Right atrium auricular region (tissue), 2 donors: ENCODE measurements at regions not wholly inside any gene's neighbourhood (a gene's known extent, or its start where the extent isn't known, plus 50 kb on each side); places are given as distances from the start of the nearest gene placed in this dataset.

Experiments
- DNase-seq: peaks from one replicate; pipeline ENCODE4 v3.0.0-alpha.2; 2019; ENCODE audit warnings: low spot score
- H3K27ac ChIP-seq, 2 donors: fragments of 200-600 bp; sonication (generic); 1 replicate in 1 of 2; 2 replicates in 1 of 2; pipeline ENCODE4 v1.5.1; 2016 to 2019
- H3K27me3 ChIP-seq, 2 donors: fragments of 200-600 bp; sonication (generic); one replicate each; pipeline versions ENCODE4 v1.5.1 to v1.6.0; 2017 to 2019
- H3K36me3 ChIP-seq: fragments of 200-600 bp; sonication (generic); one replicate; pipeline ENCODE4 v1.5.1; 2016
- H3K4me1 ChIP-seq, 2 donors: fragments of 200-600 bp; sonication (generic); one replicate each; pipeline versions ENCODE4 v1.5.1 to v1.6.0; 2017 to 2019
- H3K4me3 ChIP-seq, 2 donors: fragments of 200-600 bp; sonication (generic); 1 replicate in 1 of 2; 2 replicates in 1 of 2; pipeline ENCODE4 v1.5.1; 2017 to 2019; ENCODE audit warnings: mild to moderate bottlenecking in 1 of 2, moderate library complexity in 1 of 2
- H3K9me3 ChIP-seq, 2 donors: fragments of 200-600 bp; sonication (generic); one replicate each; pipeline ENCODE4 v1.5.1; 2019
- CTCF ChIP-seq, 2 donors: fragments of 200-600 bp; sonication (generic); IDR thresholded peaks; one replicate each; pipeline ENCODE4 v1.5.1; 2019; ENCODE audit warnings: antibody characterized with exemption in 2 of 2

DNA sequence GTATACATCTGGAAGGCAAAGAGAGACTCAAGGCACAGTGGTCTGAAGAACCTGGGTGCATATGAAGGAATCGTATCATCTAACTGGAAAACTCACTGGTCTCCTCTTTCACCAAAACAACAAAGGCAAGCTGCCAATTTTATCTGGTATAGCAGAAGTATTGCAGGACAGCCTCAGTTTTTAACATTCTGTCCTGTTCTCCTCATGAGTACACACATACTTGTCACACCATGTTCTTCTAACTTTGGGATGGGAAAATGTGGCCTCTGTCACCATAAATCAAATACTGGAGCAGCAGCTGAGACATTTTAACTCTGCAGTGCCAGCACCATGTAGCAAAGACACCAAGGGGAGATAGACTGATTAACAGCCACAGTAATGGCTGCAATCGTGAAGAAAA is 199.1 kb upstream of the CNR1 start:
- Histone ChIP-seq H3K4me3 (no peak overlapping the region), H3K9me3 (no peaks in the 10 kb centered on the region), H3K36me3 (no peaks in the 10 kb centered on the region), H3K27ac (no peak overlapping the region), H3K4me1 (no peaks in the 10 kb centered on the region), H3K27me3 (no peaks in the 10 kb centered on the region)
- no peak for TF ChIP-seq CTCF (IDR thresholded peaks at IDR 0.05)
- DNase-seq: no peak

- Histone ChIP-seq H3K27ac (no peak overlapping the region), H3K4me1 (no peaks in the 10 kb centered on the region), H3K27me3 (no peaks in the 10 kb centered on the region), H3K36me3 (no peaks in the 10 kb centered on the region), H3K4me3 (no peak overlapping the region), H3K9me3 (no peaks in the 10 kb centered on the region)
- no peak for TF ChIP-seq CTCF (IDR thresholded peaks at IDR 0.05)
- DNase-seq: no peak
Observed at GRCh38 chr6:88361754-88362153, 195.6 kb upstream of the CNR1 start.

- DNase-seq: no peak
- no peaks in the 10 kb centered on the region for H3K36me3 ChIP-seq
- H3K27ac ChIP-seq: no peak overlapping the region
- H3K9me3 ChIP-seq: no peaks in the 10 kb centered on the region
- H3K4me1 ChIP-seq: no peaks in the 10 kb centered on the region
- TF ChIP-seq CTCF (IDR thresholded peaks at IDR 0.05): no peak
- H3K4me3 ChIP-seq: no peak overlapping the region
- no peaks in the 10 kb centered on the region for H3K27me3 ChIP-seq
Observed at GRCh38 chr6:88361298-88361697, 195.2 kb upstream of the CNR1 start.

- Histone ChIP-seq H3K4me3 (no peak overlapping the region), H3K27me3 (no peaks in the 10 kb centered on the region), H3K9me3 (no peaks in the 10 kb centered on the region), H3K27ac (no peak overlapping the region), H3K4me1 (no peaks in the 10 kb centered on the region), H3K36me3 (no peaks in the 10 kb centered on the region)
- no peak for DNase-seq
- TF ChIP-seq CTCF (IDR thresholded peaks at IDR 0.05): no peak
Observed at GRCh38 chr6:88360203-88360797, 194.2 kb upstream of the CNR1 start.

- no peak overlapping the region for H3K4me3 ChIP-seq
- no peak for DNase-seq
- H3K9me3 ChIP-seq: no peaks in the 10 kb centered on the region
- no peaks in the 10 kb centered on the region for H3K27me3 ChIP-seq
- no peaks in the 10 kb centered on the region for H3K4me1 ChIP-seq
- no peak overlapping the region for H3K27ac ChIP-seq
- no peaks in the 10 kb centered on the region for H3K36me3 ChIP-seq
- no peak for TF ChIP-seq CTCF (IDR thresholded peaks at IDR 0.05)
Observed at GRCh38 chr6:88359530-88360202, 193.5 kb upstream of the CNR1 start.

GRCh38 chr6:88358846-88359245 is 192.7 kb upstream of the CNR1 start:
- Histone ChIP-seq H3K27me3 (no peaks in the 10 kb centered on the region), H3K4me3 (no peak overlapping the region), H3K36me3 (no peaks in the 10 kb centered on the region), H3K4me1 (no peaks in the 10 kb centered on the region), H3K27ac (no peak overlapping the region), H3K9me3 (peaks cover 0 to 4% of the 10 kb centered on the region in 2 donors)
- no peak for DNase-seq
- no peak for TF ChIP-seq CTCF (IDR thresholded peaks at IDR 0.05)
